ENCODE measurements at regions not wholly inside any gene's neighbourhood (a gene's known extent, or its start where the extent isn't known, plus 50 kb on each side); places are given as distances from the start of the nearest gene placed in this dataset.

- no peak for TF ChIP-seq CTCF (IDR thresholded peaks at IDR 0.05; ENCODE audit: low read length)
- TF ChIP-seq EZH2 (IDR thresholded peaks at IDR 0.05; ENCODE audit: borderline replicate concordance, low read length), result no peak
Measured at GRCh38 chr10:52454491-52454890, 140.4 kb downstream of the DKK1 start.
